GM19467 (cell line): ENCODE measurements at regions not wholly inside any gene's neighbourhood (a gene's known extent, or its start where the extent isn't known, plus 50 kb on each side); places are given as distances from the start of the nearest gene placed in this dataset.

ENCODE experiments used
- ATAC-seq: cut with Tn5 transposase; IDR thresholded peaks from one replicate; pipeline ENCODE4 v1.9.1; 2021; ENCODE audit warnings: mild to moderate bottlenecking, moderate library complexity; ENCODE audit not compliant: unreplicated experiment

GRCh38 chr2:22784566-22784965 lies 600.4 kb upstream of the KLHL29 start:
- no peak for ATAC-seq

- ATAC-seq = no peak
Measured at GRCh38 chr2:22786817-22787216, 598.2 kb upstream of the KLHL29 start.

- ATAC-seq = no peak
Measured at GRCh38 chr2:22787745-22788144, 597.2 kb upstream of the KLHL29 start.

GRCh38 chr2:22788749-22789327 lies 596.1 kb upstream of the KLHL29 start:
- ATAC-seq = no peak

- no peak for ATAC-seq
Measured at GRCh38 chr2:22795287-22795866, 589.6 kb upstream of the KLHL29 start.

- ATAC-seq = no peak
Measured at GRCh38 chr2:22798386-22798785, 586.6 kb upstream of the KLHL29 start.

GRCh38 chr2:22800412-22800811 lies 584.6 kb upstream of the KLHL29 start:
- ATAC-seq = no peak

GRCh38 chr2:22801071-22801470 lies 583.9 kb upstream of the KLHL29 start:
- no peak for ATAC-seq

- ATAC-seq = no peak
Measured at GRCh38 chr2:22801970-22802369, 583.0 kb upstream of the KLHL29 start.

GRCh38 chr2:22807872-22808271 lies 577.1 kb upstream of the KLHL29 start:
- ATAC-seq = no peak

GRCh38 chr2:22810602-22811001 lies 574.4 kb upstream of the KLHL29 start:
- ATAC-seq = no peak

GRCh38 chr2:22812065-22812680 lies 572.8 kb upstream of the KLHL29 start:
- ATAC-seq = no peak

- no peak for ATAC-seq
Measured at GRCh38 chr2:22817197-22817596, 567.8 kb upstream of the KLHL29 start.

GRCh38 chr2:22821458-22821857 lies 563.5 kb upstream of the KLHL29 start:
- ATAC-seq = no peak

GRCh38 chr2:22822835-22823234 lies 562.1 kb upstream of the KLHL29 start:
- no peak for ATAC-seq

- ATAC-seq = no peak
Measured at GRCh38 chr2:22824618-22825017, 560.4 kb upstream of the KLHL29 start.

GRCh38 chr2:22826703-22827102 lies 558.3 kb upstream of the KLHL29 start:
- ATAC-seq = no peak

GRCh38 chr2:22829791-22830190 lies 555.2 kb upstream of the KLHL29 start:
- no peak for ATAC-seq

GRCh38 chr2:22832196-22832595 lies 552.8 kb upstream of the KLHL29 start:
- ATAC-seq = no peak

- no peak for ATAC-seq
Measured at GRCh38 chr2:22838461-22838860, 546.5 kb upstream of the KLHL29 start.

- no peak for ATAC-seq
Measured at GRCh38 chr2:22842205-22842869, 542.6 kb upstream of the KLHL29 start.

- ATAC-seq = no peak
Measured at GRCh38 chr2:22843919-22844537, 541.0 kb upstream of the KLHL29 start.
